ENCODE measurements at regions not wholly inside any gene's neighbourhood (a gene's known extent, or its start where the extent isn't known, plus 50 kb on each side); places are given as distances from the start of the nearest gene placed in this dataset.

DNA sequence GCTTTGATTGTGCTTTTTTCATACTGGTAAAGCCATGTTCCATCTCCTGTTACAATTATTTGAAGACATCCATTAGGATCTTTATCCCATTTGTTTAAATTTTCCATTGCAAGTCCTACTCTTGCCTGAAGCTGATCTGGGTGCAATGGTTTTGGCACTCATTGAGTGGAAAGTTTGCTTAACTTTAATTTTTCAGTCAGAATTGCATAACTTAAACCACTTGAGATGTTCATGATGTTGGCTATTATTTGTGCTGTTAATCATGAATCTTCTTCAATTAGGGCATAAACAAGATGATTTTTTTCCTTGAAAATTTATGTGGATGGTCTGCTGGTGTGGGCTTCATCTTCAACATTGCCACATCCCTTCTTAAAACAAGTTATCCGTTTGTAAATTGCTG is 180.1 kb downstream of the ST6GAL2 start:
- FAIRE-seq (no peak), DNase-seq (ENCODE audit: insufficient read length, low spot score) (no peak)

DNA sequence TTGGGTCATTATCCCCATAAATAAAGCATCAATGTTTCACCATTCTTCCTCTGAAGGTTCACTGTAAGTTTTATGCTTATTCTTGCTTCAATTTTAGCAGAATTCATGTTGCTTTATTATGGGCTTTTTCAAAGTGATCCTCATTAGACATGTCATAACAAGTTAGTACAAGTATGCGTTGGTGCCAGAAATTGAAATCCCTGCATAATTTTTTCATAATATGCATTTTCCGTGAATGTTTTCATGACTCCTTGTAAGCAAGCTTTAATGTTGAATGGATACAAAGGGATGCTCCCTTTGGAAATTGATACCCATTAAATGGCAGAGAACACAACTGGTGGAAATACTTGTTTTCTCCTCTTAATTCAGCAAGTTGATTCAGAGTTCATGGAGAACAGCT is 179.7 kb downstream of the ST6GAL2 start:
- no peak for DNase-seq (ENCODE audit: insufficient read length, low spot score)
- FAIRE-seq: no peak

DNA sequence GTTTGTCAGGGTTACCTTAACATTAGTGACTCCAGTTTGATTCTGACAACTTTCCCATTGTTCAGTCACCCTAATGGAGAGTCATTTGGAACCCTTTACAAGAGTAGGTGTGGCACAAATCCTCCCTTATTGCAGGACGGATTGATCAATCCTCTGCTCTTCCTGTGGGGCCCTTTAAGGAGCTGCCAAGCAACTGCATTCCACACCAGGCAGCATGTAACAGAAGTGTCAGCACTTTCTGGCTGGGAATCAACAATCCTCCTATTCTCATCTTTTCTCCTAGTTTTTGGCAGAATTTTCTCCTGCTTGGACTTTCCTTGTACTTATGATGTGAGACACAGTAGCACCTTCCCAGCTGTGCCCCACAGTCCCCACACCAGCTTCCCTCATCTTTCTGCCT is 177.8 kb downstream of the ST6GAL2 start:
- FAIRE-seq (no peak), DNase-seq (ENCODE audit: insufficient read length, low spot score) (no peak)

GRCh38 chr2:106709229-106709628 is 176.7 kb downstream of the ST6GAL2 start:
- no peak for FAIRE-seq
- no peak for DNase-seq (ENCODE audit: insufficient read length, low spot score)

GRCh38 chr2:106719222-106719621 is 166.7 kb downstream of the ST6GAL2 start:
- no peak for DNase-seq (ENCODE audit: insufficient read length, low spot score)
- FAIRE-seq: no peak

DNA sequence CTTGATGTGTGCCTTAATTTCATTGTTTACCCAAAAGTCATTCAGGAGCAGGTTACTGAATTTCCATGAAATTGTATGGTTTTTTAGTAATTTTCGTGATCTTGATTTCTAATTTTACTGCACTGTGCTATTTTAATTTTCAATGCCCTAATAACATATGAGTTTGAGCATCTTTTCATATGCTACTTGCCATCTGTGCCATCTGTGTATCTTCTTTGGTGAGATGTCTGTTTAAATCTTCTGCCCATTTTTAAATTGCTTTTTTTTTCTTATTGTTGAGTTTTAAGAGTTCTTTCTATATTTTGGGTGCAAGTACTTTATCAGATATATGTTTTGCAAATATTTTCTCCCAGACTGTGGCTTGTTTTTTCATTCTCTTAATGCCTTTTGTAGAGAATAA is 165.9 kb downstream of the ST6GAL2 start:
- DNase-seq (ENCODE audit: insufficient read length, low spot score) (no peak), FAIRE-seq (no peak)

DNA sequence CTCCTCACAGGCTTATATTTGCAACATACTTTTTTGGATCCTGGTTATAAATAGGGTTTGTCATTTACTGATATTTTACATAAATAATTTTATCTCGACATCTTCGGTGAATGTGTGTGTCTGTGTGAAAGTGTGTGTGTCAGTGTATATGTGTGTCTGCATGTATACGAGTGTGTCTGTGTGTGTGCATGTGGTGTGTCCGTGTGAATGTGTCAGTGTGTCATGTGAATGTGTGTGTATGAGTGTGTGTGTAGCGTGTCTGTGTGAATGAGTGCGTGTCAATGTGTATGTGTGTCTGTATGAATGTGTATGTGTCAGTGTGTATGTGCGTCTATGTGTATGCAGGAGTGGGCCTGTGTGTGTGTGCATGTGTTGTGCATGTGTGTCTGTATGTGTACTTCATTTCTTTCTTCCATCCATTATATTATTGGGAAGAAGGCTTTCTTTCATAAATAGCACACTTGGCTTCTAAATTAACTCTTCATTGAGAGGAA is 161.6 kb downstream of the ST6GAL2 start:
- FAIRE-seq: peak; percentile 92
- no peak for DNase-seq (ENCODE audit: insufficient read length, low spot score)

DNA sequence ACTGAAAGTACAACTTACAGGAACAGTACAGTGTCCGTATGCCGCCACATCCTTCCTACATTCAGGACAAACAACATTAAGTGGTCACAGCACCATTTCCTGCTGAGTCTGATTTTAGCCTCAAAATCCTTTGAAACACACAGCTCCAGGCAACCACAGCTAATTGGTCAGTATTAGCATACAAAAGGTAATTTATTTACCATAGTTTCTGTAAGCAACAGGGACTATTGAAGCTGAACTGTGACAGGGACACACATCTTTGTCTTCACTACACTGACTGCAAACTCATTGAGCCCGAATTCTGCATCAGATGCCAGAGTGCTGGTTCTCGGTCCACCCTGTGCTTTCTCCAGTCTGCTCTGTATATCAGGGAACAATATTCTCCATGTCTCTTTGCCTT is 151.8 kb downstream of the ST6GAL2 start:
- no peak for DNase-seq (ENCODE audit: insufficient read length, low spot score)
- no peak for FAIRE-seq

DNA sequence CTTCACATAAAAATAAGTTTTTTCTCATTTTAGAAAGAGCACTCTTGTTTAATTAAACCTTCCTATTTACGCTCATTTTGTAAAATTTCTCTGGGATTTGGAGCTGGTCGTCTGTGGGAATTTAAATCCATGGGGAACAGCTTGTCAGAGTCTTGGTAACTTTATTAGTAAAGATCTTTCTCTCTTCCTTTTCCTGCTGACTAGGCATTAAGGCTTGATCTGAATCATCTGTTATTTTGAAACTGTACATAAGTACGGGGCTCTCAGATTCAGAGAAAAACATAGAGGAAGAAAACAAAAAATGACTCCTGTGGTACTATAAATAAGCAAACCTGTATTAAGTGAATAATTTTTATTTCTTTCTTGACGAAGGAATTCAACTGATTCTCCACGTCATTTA is 150.2 kb downstream of the ST6GAL2 start:
- DNase-seq (ENCODE audit: insufficient read length, low spot score): no peak
- no peak for FAIRE-seq

DNA sequence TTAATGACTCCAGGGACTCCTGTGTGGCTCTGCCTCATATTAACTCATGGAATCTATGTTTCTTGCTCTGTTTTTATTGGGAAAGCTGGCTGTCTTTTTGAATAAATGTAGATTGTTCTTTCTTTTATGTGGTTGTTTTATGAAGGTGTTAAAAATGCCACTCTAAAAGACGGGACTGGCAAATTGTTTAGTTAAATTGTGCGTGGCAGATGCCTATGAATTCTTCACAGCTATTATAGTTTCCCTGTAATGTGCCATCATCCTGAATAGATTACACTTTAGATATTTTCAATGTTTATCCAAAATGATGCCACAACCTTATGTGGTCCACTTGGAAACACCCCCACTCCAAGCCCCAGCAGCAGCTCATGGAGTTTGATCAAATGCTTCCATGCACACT is 149.7 kb downstream of the ST6GAL2 start:
- FAIRE-seq: no peak
- no peak for DNase-seq (ENCODE audit: insufficient read length, low spot score)

DNA sequence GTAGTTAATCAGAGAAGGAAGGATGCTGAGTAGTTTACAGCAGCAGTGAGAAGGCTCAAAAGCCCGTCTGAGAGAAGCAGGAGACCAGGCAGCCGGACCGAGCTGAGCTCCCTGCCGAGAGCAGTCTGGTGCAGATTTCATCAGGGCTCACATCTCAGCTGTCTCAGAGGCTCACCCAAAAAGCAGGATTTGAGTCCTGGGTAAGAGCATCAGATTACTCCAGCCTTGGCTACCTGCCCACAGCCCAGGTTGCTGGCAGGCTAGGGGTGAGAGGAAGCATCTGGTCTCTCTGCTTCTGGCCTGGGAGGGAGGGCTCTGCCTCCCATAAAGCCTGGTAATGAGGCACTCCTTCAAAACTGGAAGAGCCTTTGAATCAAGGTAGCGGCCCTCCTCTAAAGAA is 140.5 kb downstream of the ST6GAL2 start:
- DNase-seq (ENCODE audit: insufficient read length, low spot score) (no peak), FAIRE-seq (no peak)

GRCh38 chr2:106749823-106750222 is 136.1 kb downstream of the ST6GAL2 start:
- FAIRE-seq (no peak), DNase-seq (ENCODE audit: insufficient read length, low spot score) (no peak)
